ENCODE measurements at regions not wholly inside any gene's neighbourhood (a gene's known extent, or its start where the extent isn't known, plus 50 kb on each side); places are given as distances from the start of the nearest gene placed in this dataset.

GRCh38 chr10:128912568-128913311, 554.3 kb upstream of the MGMT start:
- Histone ChIP-seq H3K9me3 (ENCODE audit: control insufficient read depth in 2 of 2, insufficient read depth in 1 of 2, low read length in 1 of 2) (no peaks in the 10 kb centered on the region), H3K4me1 (ENCODE audit: control insufficient read depth in 2 of 2, insufficient read depth in 2 of 2, low read length in 2 of 2) (peaks cover 0 to 7% of the 10 kb centered on the region in 2 donors), H3K36me3 (ENCODE audit: control insufficient read depth in 2 of 2, insufficient read depth in 2 of 2, low read length in 1 of 2) (no peaks in the 10 kb centered on the region), H3K27ac (ENCODE audit: low read depth in 1 of 2, low read length in 1 of 2) (no peak overlapping the region), H3K4me3 (ENCODE audit: low read length in 2 of 2) (no peak overlapping the region), H3K27me3 (ENCODE audit: control insufficient read depth in 2 of 2, insufficient read depth in 1 of 2, low read length in 1 of 2) (no peaks in the 10 kb centered on the region)
- DNase-seq (ENCODE audit: low read depth in 6 of 9, low spot score in 9 of 9) = no peak
- 83% methylated on average over 6 of the region's 6 CpGs for WGBS

GRCh38 chr10:128914681-128915080, 552.4 kb upstream of the MGMT start:
- no peak overlapping the region for H3K4me3 ChIP-seq (ENCODE audit: low read length in 2 of 2)
- no peaks in the 10 kb centered on the region for H3K27me3 ChIP-seq (ENCODE audit: control insufficient read depth in 2 of 2, insufficient read depth in 1 of 2, low read length in 1 of 2)
- no peaks in the 10 kb centered on the region for H3K36me3 ChIP-seq (ENCODE audit: control insufficient read depth in 2 of 2, insufficient read depth in 2 of 2, low read length in 1 of 2)
- H3K4me1 ChIP-seq (ENCODE audit: control insufficient read depth in 2 of 2, insufficient read depth in 2 of 2, low read length in 2 of 2) = no peaks in the 10 kb centered on the region
- DNase-seq (ENCODE audit: low read depth in 6 of 9, low spot score in 9 of 9) = no peak
- no peaks in the 10 kb centered on the region for H3K9me3 ChIP-seq (ENCODE audit: control insufficient read depth in 2 of 2, insufficient read depth in 1 of 2, low read length in 1 of 2)
- WGBS = 86% methylated on average over 9 of the region's 9 CpGs
- H3K27ac ChIP-seq (ENCODE audit: low read depth in 1 of 2, low read length in 1 of 2) = no peak overlapping the region

GRCh38 chr10:128915630-128916029, 551.4 kb upstream of the MGMT start:
- H3K4me3 ChIP-seq (ENCODE audit: low read length in 2 of 2) = no peak overlapping the region
- no peak for DNase-seq (ENCODE audit: low read depth in 6 of 9, low spot score in 9 of 9)
- no peaks in the 10 kb centered on the region for H3K27me3 ChIP-seq (ENCODE audit: control insufficient read depth in 2 of 2, insufficient read depth in 1 of 2, low read length in 1 of 2)
- no peaks in the 10 kb centered on the region for H3K9me3 ChIP-seq (ENCODE audit: control insufficient read depth in 2 of 2, insufficient read depth in 1 of 2, low read length in 1 of 2)
- 94% methylated on average over 10 of the region's 10 CpGs for WGBS
- H3K4me1 ChIP-seq (ENCODE audit: control insufficient read depth in 2 of 2, insufficient read depth in 2 of 2, low read length in 2 of 2) = no peaks in the 10 kb centered on the region
- no peak overlapping the region for H3K27ac ChIP-seq (ENCODE audit: low read depth in 1 of 2, low read length in 1 of 2)
- H3K36me3 ChIP-seq (ENCODE audit: control insufficient read depth in 2 of 2, insufficient read depth in 2 of 2, low read length in 1 of 2) = no peaks in the 10 kb centered on the region

- 62% methylated on average over 4 of the region's 4 CpGs for WGBS
- Histone ChIP-seq H3K9me3 (ENCODE audit: control insufficient read depth in 2 of 2, insufficient read depth in 1 of 2, low read length in 1 of 2) (no peaks in the 10 kb centered on the region), H3K36me3 (ENCODE audit: control insufficient read depth in 2 of 2, insufficient read depth in 2 of 2, low read length in 1 of 2) (no peaks in the 10 kb centered on the region), H3K4me3 (ENCODE audit: low read length in 2 of 2) (no peak overlapping the region), H3K27me3 (ENCODE audit: control insufficient read depth in 2 of 2, insufficient read depth in 1 of 2, low read length in 1 of 2) (no peaks in the 10 kb centered on the region), H3K27ac (ENCODE audit: low read depth in 1 of 2, low read length in 1 of 2) (no peak overlapping the region), H3K4me1 (ENCODE audit: control insufficient read depth in 2 of 2, insufficient read depth in 2 of 2, low read length in 2 of 2) (no peaks in the 10 kb centered on the region)
- DNase-seq (ENCODE audit: low read depth in 6 of 9, low spot score in 9 of 9) = no peak
Observed at GRCh38 chr10:128916383-128916782, 550.7 kb upstream of the MGMT start.

GRCh38 chr10:128921389-128922022, 545.5 kb upstream of the MGMT start:
- Histone ChIP-seq H3K27ac (ENCODE audit: low read depth in 1 of 2, low read length in 1 of 2) (no peak overlapping the region), H3K36me3 (ENCODE audit: control insufficient read depth in 2 of 2, insufficient read depth in 2 of 2, low read length in 1 of 2) (no peaks in the 10 kb centered on the region), H3K9me3 (ENCODE audit: control insufficient read depth in 2 of 2, insufficient read depth in 1 of 2, low read length in 1 of 2) (no peaks in the 10 kb centered on the region), H3K27me3 (ENCODE audit: control insufficient read depth in 2 of 2, insufficient read depth in 1 of 2, low read length in 1 of 2) (no peaks in the 10 kb centered on the region), H3K4me3 (ENCODE audit: low read length in 2 of 2) (no peak overlapping the region), H3K4me1 (ENCODE audit: control insufficient read depth in 2 of 2, insufficient read depth in 2 of 2, low read length in 2 of 2) (no peaks in the 10 kb centered on the region)
- DNase-seq (ENCODE audit: low read depth in 6 of 9, low spot score in 9 of 9) = no peak
- 88% methylated on average over 8 of the region's 8 CpGs for WGBS

GRCh38 chr10:128922172-128922571, 544.9 kb upstream of the MGMT start:
- no peaks in the 10 kb centered on the region for H3K36me3 ChIP-seq (ENCODE audit: control insufficient read depth in 2 of 2, insufficient read depth in 2 of 2, low read length in 1 of 2)
- 81% methylated on average over 2 of the region's 2 CpGs for WGBS
- H3K4me1 ChIP-seq (ENCODE audit: control insufficient read depth in 2 of 2, insufficient read depth in 2 of 2, low read length in 2 of 2) = no peaks in the 10 kb centered on the region
- H3K27ac ChIP-seq (ENCODE audit: low read depth in 1 of 2, low read length in 1 of 2) = no peak overlapping the region
- no peaks in the 10 kb centered on the region for H3K9me3 ChIP-seq (ENCODE audit: control insufficient read depth in 2 of 2, insufficient read depth in 1 of 2, low read length in 1 of 2)
- DNase-seq (ENCODE audit: low read depth in 6 of 9, low spot score in 9 of 9) = no peak
- H3K27me3 ChIP-seq (ENCODE audit: control insufficient read depth in 2 of 2, insufficient read depth in 1 of 2, low read length in 1 of 2) = no peaks in the 10 kb centered on the region
- H3K4me3 ChIP-seq (ENCODE audit: low read length in 2 of 2) = no peak overlapping the region

- WGBS = 72% methylated on average over 11 of the region's 11 CpGs
- Histone ChIP-seq H3K27me3 (ENCODE audit: control insufficient read depth in 2 of 2, insufficient read depth in 1 of 2, low read length in 1 of 2) (peaks cover 0 to under 1% of the 10 kb centered on the region in 2 donors), H3K4me3 (ENCODE audit: low read length in 2 of 2) (no peak overlapping the region), H3K9me3 (ENCODE audit: control insufficient read depth in 2 of 2, insufficient read depth in 1 of 2, low read length in 1 of 2) (no peaks in the 10 kb centered on the region), H3K27ac (ENCODE audit: low read depth in 1 of 2, low read length in 1 of 2) (no peak overlapping the region), H3K36me3 (ENCODE audit: control insufficient read depth in 2 of 2, insufficient read depth in 2 of 2, low read length in 1 of 2) (no peaks in the 10 kb centered on the region), H3K4me1 (ENCODE audit: control insufficient read depth in 2 of 2, insufficient read depth in 2 of 2, low read length in 2 of 2) (no peaks in the 10 kb centered on the region)
- DNase-seq (ENCODE audit: low read depth in 6 of 9, low spot score in 9 of 9) = no peak
Observed at GRCh38 chr10:128922619-128923196, 544.3 kb upstream of the MGMT start.

GRCh38 chr10:128924918-128925317, 542.1 kb upstream of the MGMT start:
- H3K4me3 ChIP-seq (ENCODE audit: low read length in 2 of 2) = no peak overlapping the region
- H3K27ac ChIP-seq (ENCODE audit: low read depth in 1 of 2, low read length in 1 of 2) = no peak overlapping the region
- H3K27me3 ChIP-seq (ENCODE audit: control insufficient read depth in 2 of 2, insufficient read depth in 1 of 2, low read length in 1 of 2) = peaks cover 0 to 2% of the 10 kb centered on the region in 2 donors
- H3K9me3 ChIP-seq (ENCODE audit: control insufficient read depth in 2 of 2, insufficient read depth in 1 of 2, low read length in 1 of 2) = no peaks in the 10 kb centered on the region
- WGBS = 97% methylated on average over 4 of the region's 4 CpGs
- no peak for DNase-seq (ENCODE audit: low read depth in 6 of 9, low spot score in 9 of 9)
- no peaks in the 10 kb centered on the region for H3K36me3 ChIP-seq (ENCODE audit: control insufficient read depth in 2 of 2, insufficient read depth in 2 of 2, low read length in 1 of 2)
- no peaks in the 10 kb centered on the region for H3K4me1 ChIP-seq (ENCODE audit: control insufficient read depth in 2 of 2, insufficient read depth in 2 of 2, low read length in 2 of 2)

GRCh38 chr10:128926711-128927110, 540.3 kb upstream of the MGMT start:
- H3K36me3 ChIP-seq (ENCODE audit: control insufficient read depth in 2 of 2, insufficient read depth in 2 of 2, low read length in 1 of 2) = no peaks in the 10 kb centered on the region
- H3K4me1 ChIP-seq (ENCODE audit: control insufficient read depth in 2 of 2, insufficient read depth in 2 of 2, low read length in 2 of 2) = no peaks in the 10 kb centered on the region
- H3K9me3 ChIP-seq (ENCODE audit: control insufficient read depth in 2 of 2, insufficient read depth in 1 of 2, low read length in 1 of 2) = no peaks in the 10 kb centered on the region
- peaks cover 0 to 2% of the 10 kb centered on the region in 2 donors for H3K27me3 ChIP-seq (ENCODE audit: control insufficient read depth in 2 of 2, insufficient read depth in 1 of 2, low read length in 1 of 2)
- no peak overlapping the region for H3K4me3 ChIP-seq (ENCODE audit: low read length in 2 of 2)
- 94% methylated on average over 11 of the region's 11 CpGs for WGBS
- no peak for DNase-seq (ENCODE audit: low read depth in 6 of 9, low spot score in 9 of 9)
- no peak overlapping the region for H3K27ac ChIP-seq (ENCODE audit: low read depth in 1 of 2, low read length in 1 of 2)

Data from thymus (tissue), 11 donors.